ENCODE measurements at regions not wholly inside any gene's neighbourhood (a gene's known extent, or its start where the extent isn't known, plus 50 kb on each side); places are given as distances from the start of the nearest gene placed in this dataset.

- Histone ChIP-seq H3K4me3 (ENCODE audit: low read depth, low read length) (no peak overlapping the region), H3K36me3 (ENCODE audit: control insufficient read depth, insufficient read depth, low read length) (no peaks in the 10 kb centered on the region), H3K27me3 (ENCODE audit: control insufficient read depth, insufficient read depth, low read length) (no peaks in the 10 kb centered on the region)
- DNase-seq (ENCODE audit: low read depth) = no peak
- no peak for TF ChIP-seq CTCF (IDR thresholded peaks at IDR 0.05; ENCODE audit: insufficient read depth, low read length, poor library complexity, severe bottlenecking)
These were observed 90.5 kb downstream of the MYEOV start for GRCh38 chr11:69384251-69385143.

- no peak for TF ChIP-seq CTCF (IDR thresholded peaks at IDR 0.05; ENCODE audit: insufficient read depth, low read length, poor library complexity, severe bottlenecking)
- no peaks in the 10 kb centered on the region for H3K27me3 ChIP-seq (ENCODE audit: control insufficient read depth, insufficient read depth, low read length)
- no peaks in the 10 kb centered on the region for H3K36me3 ChIP-seq (ENCODE audit: control insufficient read depth, insufficient read depth, low read length)
- DNase-seq (ENCODE audit: low read depth) = no peak
- H3K4me3 ChIP-seq (ENCODE audit: low read depth, low read length) = no peak overlapping the region
These were observed 91.3 kb downstream of the MYEOV start for GRCh38 chr11:69385144-69385820.

GRCh38 chr11:69385832-69386427, 92.0 kb downstream of the MYEOV start:
- no peaks in the 10 kb centered on the region for H3K36me3 ChIP-seq (ENCODE audit: control insufficient read depth, insufficient read depth, low read length)
- TF ChIP-seq CTCF (IDR thresholded peaks at IDR 0.05; ENCODE audit: insufficient read depth, low read length, poor library complexity, severe bottlenecking) = no peak
- DNase-seq (ENCODE audit: low read depth) = no peak
- H3K4me3 ChIP-seq (ENCODE audit: low read depth, low read length) = no peak overlapping the region
- no peaks in the 10 kb centered on the region for H3K27me3 ChIP-seq (ENCODE audit: control insufficient read depth, insufficient read depth, low read length)

GRCh38 chr11:69386594-69387408, 92.8 kb downstream of the MYEOV start:
- TF ChIP-seq CTCF (IDR thresholded peaks at IDR 0.05; ENCODE audit: insufficient read depth, low read length, poor library complexity, severe bottlenecking) = no peak
- no peaks in the 10 kb centered on the region for H3K36me3 ChIP-seq (ENCODE audit: control insufficient read depth, insufficient read depth, low read length)
- H3K4me3 ChIP-seq (ENCODE audit: low read depth, low read length) = no peak overlapping the region
- peaks cover 4% of the 10 kb centered on the region for H3K27me3 ChIP-seq (ENCODE audit: control insufficient read depth, insufficient read depth, low read length)
- no peak for DNase-seq (ENCODE audit: low read depth)

GRCh38 chr11:69387409-69387885, 93.5 kb downstream of the MYEOV start:
- TF ChIP-seq CTCF (IDR thresholded peaks at IDR 0.05; ENCODE audit: insufficient read depth, low read length, poor library complexity, severe bottlenecking) = no peak

More at GRCh38 chr11:69387409-69387885, 93.5 kb downstream of the MYEOV start:
- H3K27me3 ChIP-seq (ENCODE audit: control insufficient read depth, insufficient read depth, low read length) = peaks cover 6% of the 10 kb centered on the region
- H3K4me3 ChIP-seq (ENCODE audit: low read depth, low read length) = no peak overlapping the region
- no peak for DNase-seq (ENCODE audit: low read depth)
- H3K36me3 ChIP-seq (ENCODE audit: control insufficient read depth, insufficient read depth, low read length) = no peaks in the 10 kb centered on the region

Measured in kidney epithelial cell (primary cell).